WTC11 (cell line): ENCODE measurements at regions not wholly inside any gene's neighbourhood (a gene's known extent, or its start where the extent isn't known, plus 50 kb on each side); places are given as distances from the start of the nearest gene placed in this dataset.

Source experiments
- MAX ChIP-seq: sonication (generic); formaldehyde crosslinking; IDR thresholded peaks from 2 replicates; pipeline ENCODE4 v1.8.0; 2022; ENCODE audit warnings: mild to moderate bottlenecking, missing genetic modification reagents
- TEAD1 ChIP-seq: sonication (generic); formaldehyde crosslinking; IDR thresholded peaks from 2 replicates; pipeline ENCODE4 v1.8.0; 2022; ENCODE audit warnings: mild to moderate bottlenecking, missing genetic modification reagents
- TF ChIP-seq, protein P1 (sequence below): fragments of 250-450 bp; sonication (Bioruptor Pico); IDR thresholded peaks from 2 replicates; pipeline ENCODE4 v2.1.2; 2022; ENCODE audit warnings: mild to moderate bottlenecking, moderate library complexity

DNA sequence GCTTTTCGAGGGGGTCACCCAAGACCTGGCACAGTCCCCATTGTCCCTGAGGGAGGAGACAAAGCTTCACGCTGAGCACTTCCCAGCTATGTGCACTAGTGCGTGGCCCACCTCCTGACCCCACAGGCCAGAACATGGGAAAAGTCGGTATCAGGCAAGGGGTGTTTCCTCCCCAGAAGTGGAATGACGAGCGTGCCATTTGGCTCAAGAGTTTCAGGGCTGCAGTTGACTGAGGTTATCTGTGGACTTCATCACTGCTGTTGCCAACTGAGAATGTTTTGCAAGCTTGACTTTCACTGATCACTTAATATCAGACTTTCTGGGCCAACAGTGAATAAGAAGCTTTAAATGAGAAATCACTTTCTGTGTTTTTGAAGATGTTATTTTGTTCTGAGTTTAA, 137.0 kb upstream of the AFDN start:
- TF ChIP-seq MAX = no peak
- no peak for TF ChIP-seq TEAD1 (CRISPR knock-in tag)
- TF ChIP-seq, protein P1, sequence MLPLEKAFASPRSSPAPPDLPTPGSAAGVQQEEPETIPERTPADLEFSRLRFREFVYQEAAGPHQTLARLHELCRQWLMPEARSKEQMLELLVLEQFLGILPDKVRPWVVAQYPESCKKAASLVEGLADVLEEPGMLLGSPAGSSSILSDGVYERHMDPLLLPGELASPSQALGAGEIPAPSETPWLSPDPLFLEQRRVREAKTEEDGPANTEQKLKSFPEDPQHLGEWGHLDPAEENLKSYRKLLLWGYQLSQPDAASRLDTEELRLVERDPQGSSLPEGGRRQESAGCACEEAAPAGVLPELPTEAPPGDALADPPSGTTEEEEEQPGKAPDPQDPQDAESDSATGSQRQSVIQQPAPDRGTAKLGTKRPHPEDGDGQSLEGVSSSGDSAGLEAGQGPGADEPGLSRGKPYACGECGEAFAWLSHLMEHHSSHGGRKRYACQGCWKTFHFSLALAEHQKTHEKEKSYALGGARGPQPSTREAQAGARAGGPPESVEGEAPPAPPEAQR (CRISPR knock-in tag) = no peak
